IMR-90 (cell line): ENCODE measurements at regions not wholly inside any gene's neighbourhood (a gene's known extent, or its start where the extent isn't known, plus 50 kb on each side); places are given as distances from the start of the nearest gene placed in this dataset.
A peak's percentile ranks its signal among the peaks of the same experiment; 100 is the strongest.

Source experiments
- ATAC-seq: fragments of 200-7000 bp; cut with Tn5 transposase; 2 replicates; pipeline ENCODE4 v1.9.1; 2020; ENCODE audit warnings: low read depth, mild to moderate bottlenecking, moderate library complexity
- BruUV-seq: library from RNA; stranded (reverse); fragments of 400-500 nt; replicated peaks from 2 replicates; lab custom pipeline; 2021; lab: Mats Ljungman, UMichigan
- CTCF ChIA-PET: fragments of 300-600 bp; formaldehyde crosslinking; extraction: SDS; loops from one replicate; lab custom pipeline; 2021; ENCODE audit warnings: antibody characterized with exemption; lab: Yijun Ruan, JAX
- POLR2A ChIA-PET: fragments of 300-600 bp; sonication (Branson Sonifier 250); formaldehyde crosslinking; loops from one replicate; lab custom pipeline; 2022; ENCODE audit warnings: antibody characterized with exemption; ENCODE audit not compliant: unreplicated experiment; lab: Charles Lee
- DNase-seq: peaks from one replicate; pipeline ENCODE4 v3.0.0; 2013
- H2AFZ ChIP-seq: replicated peaks from 2 replicates; pipeline ENCODE3; 2013; ENCODE audit warnings: low read length, mild to moderate bottlenecking; ENCODE audit not compliant: poor library complexity
- H2AK5ac ChIP-seq: 2 replicates; pipeline ENCODE4 v1.6.1; 2013; ENCODE audit warnings: low read depth, low read length, inconsistent platforms
- H2AK9ac ChIP-seq: replicated peaks from 2 replicates; pipeline ENCODE3; 2013; ENCODE audit warnings: mild to moderate bottlenecking, low read depth, low read length, moderate library complexity; ENCODE audit not compliant: poor library complexity
- H2BK120ac ChIP-seq: 2 replicates; pipeline ENCODE4 v1.6.1; 2013; ENCODE audit warnings: low read depth, low read length, inconsistent platforms
- H2BK15ac ChIP-seq: 3 replicates; pipeline ENCODE4 v1.6.1; 2013; ENCODE audit warnings: low read depth, low read length, inconsistent platforms
- H2BK20ac ChIP-seq: 2 replicates; pipeline ENCODE4 v1.6.1; 2013; ENCODE audit warnings: low read depth, mild to moderate bottlenecking, inconsistent platforms, low read length, moderate library complexity
- H2BK5ac ChIP-seq: 2 replicates; pipeline ENCODE4 v1.6.1; 2013; ENCODE audit warnings: mild to moderate bottlenecking, low read depth, low read length, inconsistent platforms; ENCODE audit not compliant: poor library complexity, severe bottlenecking
- H3K14ac ChIP-seq: replicated peaks from 2 replicates; pipeline ENCODE4 v1.6.1; 2013; ENCODE audit warnings: low read depth, low read length, inconsistent platforms
- H3K18ac ChIP-seq: 2 replicates; pipeline ENCODE4 v1.6.1; 2013; ENCODE audit warnings: low read depth, low read length, control low read depth
- H3K23ac ChIP-seq: 2 replicates; pipeline ENCODE4 v1.6.1; 2013; ENCODE audit warnings: low read depth, low read length, inconsistent platforms
- H3K27ac ChIP-seq: 2 replicates; pipeline ENCODE4 v1.5.1; 2013; ENCODE audit warnings: mild to moderate bottlenecking, control low read depth, low read length; ENCODE audit not compliant: insufficient read depth
- H3K27me3 ChIP-seq: 2 replicates; pipeline ENCODE4 v1.6.1; 2013; ENCODE audit warnings: low read length; ENCODE audit not compliant: control insufficient read depth, insufficient read depth
- H3K36me3 ChIP-seq: 2 replicates; pipeline ENCODE4 v1.6.1; 2013; ENCODE audit warnings: low read length, mixed read lengths; ENCODE audit not compliant: control insufficient read depth, insufficient read depth
- H3K4ac ChIP-seq: 2 replicates; pipeline ENCODE4 v1.6.1; 2013; ENCODE audit warnings: low read depth, low read length, inconsistent platforms
- H3K4me1 ChIP-seq: 2 replicates; pipeline ENCODE4 v1.6.1; 2013; ENCODE audit warnings: low read length, mixed read lengths; ENCODE audit not compliant: control insufficient read depth, insufficient read depth
- H3K4me2 ChIP-seq: 2 replicates; pipeline ENCODE4 v1.6.1; 2013; ENCODE audit warnings: low read depth, mild to moderate bottlenecking, control low read depth, low read length, moderate library complexity
- H3K4me3 ChIP-seq: 2 replicates; pipeline ENCODE4 v1.5.1; 2013; ENCODE audit warnings: low read depth, mild to moderate bottlenecking, control low read depth, low read length, moderate library complexity; ENCODE audit not compliant: insufficient read depth
- H3K56ac ChIP-seq: 2 replicates; pipeline ENCODE4 v1.6.1; 2013; ENCODE audit warnings: low read length, inconsistent platforms; ENCODE audit not compliant: insufficient read depth; ENCODE audit errors: extremely low read depth
- H3K79me1 ChIP-seq, 2 experiments: 2 replicates each; pipeline ENCODE4 v1.6.1; 2013; ENCODE audit warnings: low read length in 2 of 2, inconsistent platforms in 1 of 2, low read depth in 1 of 2
- H3K9ac ChIP-seq: 2 replicates; pipeline ENCODE4 v1.6.1; 2013; ENCODE audit warnings: low read depth, low read length, control low read depth
- H3K9me1 ChIP-seq: 2 replicates; pipeline ENCODE4 v1.6.1; 2013; ENCODE audit warnings: low read length, inconsistent platforms; ENCODE audit not compliant: insufficient read depth
- H3K9me3 ChIP-seq: 2 replicates; pipeline ENCODE4 v1.6.1; 2013; ENCODE audit warnings: low read length; ENCODE audit not compliant: control insufficient read depth, insufficient read depth
- H4K20me1 ChIP-seq: 2 replicates; pipeline ENCODE4 v1.6.1; 2013; ENCODE audit warnings: low read length, inconsistent platforms; ENCODE audit not compliant: insufficient read depth
- H4K5ac ChIP-seq: 2 replicates; pipeline ENCODE4 v1.6.1; 2013; ENCODE audit warnings: mild to moderate bottlenecking, low read depth, low read length, control low read depth
- H4K8ac ChIP-seq, 2 experiments: 2 replicates each; pipeline ENCODE4 v1.6.1; 2013; ENCODE audit warnings: low read depth in 2 of 2, low read length in 2 of 2, control low read depth in 1 of 2, inconsistent platforms in 1 of 2
- H4K91ac ChIP-seq: 2 replicates; pipeline ENCODE4 v1.6.1; 2013; ENCODE audit warnings: low read depth, low read length, inconsistent platforms; ENCODE audit not compliant: insufficient read depth
- MAFK ChIP-seq: IDR thresholded peaks from 2 replicates; pipeline ENCODE4 v1.6.1; 2012; ENCODE audit warnings: low read depth, low read length, improper control_type of control experiment
- NFE2L2 ChIP-seq: fragments of 150-350 bp; IDR thresholded peaks from 2 replicates; pipeline ENCODE4 v1.6.1; 2016; ENCODE audit warnings: low read depth, mild to moderate bottlenecking, low read length
- POLR2A ChIP-seq: IDR thresholded peaks from 2 replicates; pipeline ENCODE4 v1.6.1; 2012; ENCODE audit warnings: mild to moderate bottlenecking, low read depth, low read length
- RCOR1 ChIP-seq: IDR thresholded peaks from 2 replicates; pipeline ENCODE4 v1.6.1; 2012; ENCODE audit warnings: mild to moderate bottlenecking, low read length, improper control_type of control experiment; ENCODE audit not compliant: insufficient replicate concordance
- RFX5 ChIP-seq: IDR thresholded peaks from 2 replicates; pipeline ENCODE4 v1.8.0; 2012; ENCODE audit warnings: low read depth, mild to moderate bottlenecking, low read length, moderate library complexity
- WGBS, 2 experiments: methylation state at CpG; one replicate each; pipeline versions ENCODE4 v1.1.5 to v1.1.7; 2013; ENCODE audit warnings: missing lambda C conversion rate in 2 of 2; ENCODE audit not compliant: insufficient read length in 1 of 2; ENCODE audit errors: extremely low coverage in 2 of 2; 5-methylcytosine and 5-hydroxymethylcytosine counted together
- dilution Hi-C: fragments of 300-500 bp; cut with HindIII; formaldehyde crosslinking; loops from one replicate; pipeline ENCODE4 v1.14.3; 2018; ENCODE audit warnings: low sequenced_read_pairs; ENCODE audit not compliant: unreplicated experiment
- in situ Hi-C: fragments of 300-500 bp; cut with MboI; formaldehyde crosslinking; loops from 3 replicates; pipeline ENCODE4 v1.14.3; 2019; ENCODE audit warnings: low sequenced_read_pairs, inconsistent platforms, mixed read lengths
- intact Hi-C: fragments of 100-400 bp; cut with micrococcal nuclease; formaldehyde crosslinking; loops from 2 replicates; pipeline ENCODE4 v1.10.0; 2022

DNA sequence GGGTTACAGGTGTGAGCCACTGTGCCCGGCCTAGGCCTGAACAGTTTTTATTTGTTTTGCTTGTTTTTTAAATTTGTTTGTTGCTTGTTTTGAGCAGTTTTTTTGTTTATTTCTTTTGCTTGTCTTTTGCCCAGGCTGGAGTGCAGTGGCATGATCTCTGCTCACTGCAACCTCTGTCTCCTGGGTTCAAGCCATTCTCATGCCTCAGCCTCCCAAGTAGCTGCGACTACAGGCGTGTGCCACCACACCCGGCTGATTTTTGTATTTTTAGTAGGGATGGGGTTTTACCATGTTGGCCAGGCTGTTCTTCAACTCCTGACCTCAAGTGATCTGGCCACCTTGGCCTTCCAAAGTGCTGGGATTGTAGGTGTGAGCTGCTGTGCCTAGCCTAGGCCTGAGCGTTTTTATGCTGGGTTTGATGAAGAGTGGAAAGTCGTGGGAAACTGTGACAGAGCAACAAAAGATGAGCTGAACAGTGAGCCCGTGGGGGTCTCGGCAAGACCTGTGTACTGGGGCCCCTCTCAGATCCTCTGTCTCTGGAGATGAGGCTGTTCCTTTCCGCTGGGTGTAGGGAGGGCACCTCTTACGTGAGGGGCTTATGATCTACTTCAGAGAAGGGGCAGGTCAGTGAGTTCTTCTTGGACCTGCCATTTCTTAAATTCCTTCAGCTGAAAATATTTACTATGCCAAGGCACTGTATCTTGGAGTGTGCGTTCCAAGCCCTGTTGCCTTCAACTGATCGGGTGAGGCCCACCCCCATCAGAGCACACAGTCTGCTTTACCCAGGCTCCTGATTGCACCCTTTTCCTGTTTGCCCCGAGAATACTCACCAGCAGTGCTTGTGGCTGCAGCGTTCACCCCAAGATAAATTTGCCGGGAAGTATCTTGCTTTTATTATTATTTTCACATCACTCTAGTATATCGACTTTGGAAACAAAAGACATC is 322.1 kb downstream of the SEC14L1 start:
- peaks cover 96% of the 10 kb centered on the region for H4K20me1 ChIP-seq

More for the DNA sequence above, 322.1 kb downstream of the SEC14L1 start:
- Histone ChIP-seq H4K8ac (no peak overlapping the region), H3K9me3 (no peaks in the 10 kb centered on the region), H3K4ac (no peak overlapping the region), H3K9me1 (peaks cover 31% of the 10 kb centered on the region), H3K4me3 (no peak overlapping the region), H3K27me3 (no peaks in the 10 kb centered on the region), H3K4me2 (no peak overlapping the region), H3K27ac (no peak overlapping the region), H3K18ac (no peak overlapping the region), H2BK5ac (no peak overlapping the region), H2AK9ac (no peak overlapping the region), H3K36me3 (peaks cover 8% of the 10 kb centered on the region; the same call in 1 of the 2 replicates), H4K91ac (no peak overlapping the region), H2AFZ (no peak overlapping the region), H2BK120ac (no peak overlapping the region), H2AK5ac (0 out of 2 replicates have a peak overlapping the region, but pooled peaks have one; percentile 13), H3K79me1 (peaks cover 31 to 90% of the 10 kb centered on the region in 2 experiments), H2BK20ac (no peak overlapping the region), H3K4me1 (peaks cover 40% of the 10 kb centered on the region), H3K56ac (no peak overlapping the region), H4K5ac (no peak overlapping the region), H2BK15ac (no peak overlapping the region), H3K23ac (no peak overlapping the region), H3K14ac (no peak overlapping the region), H3K9ac (no peak overlapping the region)
- POLR2A ChIA-PET: no interaction called here
- in situ Hi-C loops (no loop called here), intact Hi-C loops (no loop called here), dilution Hi-C loops (no loop called here)
- ATAC-seq (no peak), DNase-seq (no peak)
- CTCF ChIA-PET: no interaction called here
- BruUV-seq: no TSS peak
- TF ChIP-seq NFE2L2 (no peak), POLR2A (no peak), MAFK (no peak), RCOR1 (no peak), RFX5 (no peak)
- WGBS, 2 experiments: 80% methylated on average over 3 of the region's 16 CpGs; no CpG with 5 or more reads in 1 of the 2 experiments
